T-helper 17 cell (primary cell): ENCODE measurements at regions not wholly inside any gene's neighbourhood (a gene's known extent, or its start where the extent isn't known, plus 50 kb on each side); places are given as distances from the start of the nearest gene placed in this dataset.
"Not testable (repeated sequence)": the region's sequence is repeated elsewhere in the genome, so short reads cannot be mapped to it uniquely, and the experiment has no call there.

Source experiments
- ATAC-seq: fragments of 150-1000 bp; cut with Tn5 transposase; 2 replicates; pipeline ENCODE4 v1.10.0; 2021; ENCODE audit warnings: mild to moderate bottlenecking, moderate library complexity
- DNase-seq, 3 donors: peaks; one replicate each; pipeline versions ENCODE4 v3.0.0 to v3.0.0-alpha.2; 2020 to 2021
- H3K9me3 ChIP-seq: one replicate; pipeline ENCODE4 v1.7.0; 2013; ENCODE audit warnings: low read length, mild to moderate bottlenecking; ENCODE audit not compliant: control insufficient read depth, poor library complexity, severe bottlenecking
- H3K27ac Mint-ChIP-seq: one replicate; pipeline ENCODE4 v1.8.0; 2022; ENCODE audit warnings: mild to moderate bottlenecking, moderate library complexity, mixed read lengths
- H3K27me3 Mint-ChIP-seq: one replicate; pipeline ENCODE4 v1.8.0; 2022; ENCODE audit warnings: mixed read lengths
- H3K36me3 Mint-ChIP-seq: one replicate; pipeline ENCODE4 v1.8.0; 2022; ENCODE audit warnings: low read depth, mixed read lengths
- H3K4me1 Mint-ChIP-seq: one replicate; pipeline ENCODE4 v1.8.0; 2022; ENCODE audit warnings: mild to moderate bottlenecking, mixed read lengths
- H3K4me3 Mint-ChIP-seq: one replicate; pipeline ENCODE4 v1.8.0; 2022; ENCODE audit warnings: mild to moderate bottlenecking, moderate library complexity, mixed read lengths

- no peak for ATAC-seq
- Mint-ChIP-seq H3K36me3 (no peaks in the 10 kb centered on the region), H3K27ac (no peak overlapping the region), H3K4me3 (no peak overlapping the region), H3K4me1 (no peaks in the 10 kb centered on the region), H3K27me3 (no peaks in the 10 kb centered on the region)
- DNase-seq, result no peak
- no peaks in the 10 kb centered on the region for H3K9me3 ChIP-seq
These were observed 1509.7 kb downstream of the MAT2B start for GRCh38 chr5:165015126-165015525.

GRCh38 chr5:165015547-165015946 lies 1510.1 kb downstream of the MAT2B start:
- H3K4me3 Mint-ChIP-seq, result no peak overlapping the region
- no peak for ATAC-seq
- DNase-seq, result no peak
- no peaks in the 10 kb centered on the region for H3K4me1 Mint-ChIP-seq
- H3K36me3 Mint-ChIP-seq, result no peaks in the 10 kb centered on the region
- no peaks in the 10 kb centered on the region for H3K9me3 ChIP-seq
- no peak overlapping the region for H3K27ac Mint-ChIP-seq
- no peaks in the 10 kb centered on the region for H3K27me3 Mint-ChIP-seq

- Mint-ChIP-seq H3K27me3 (no peaks in the 10 kb centered on the region), H3K36me3 (no peaks in the 10 kb centered on the region), H3K27ac (no peak overlapping the region), H3K4me1 (no peaks in the 10 kb centered on the region), H3K4me3 (no peak overlapping the region)
- DNase-seq (no peak), ATAC-seq (no peak)
- no peaks in the 10 kb centered on the region for H3K9me3 ChIP-seq
These were observed 1521.6 kb downstream of the MAT2B start for GRCh38 chr5:165026971-165027370.

- Mint-ChIP-seq H3K27me3 (no peaks in the 10 kb centered on the region), H3K36me3 (no peaks in the 10 kb centered on the region), H3K4me1 (no peaks in the 10 kb centered on the region), H3K27ac (no peak overlapping the region), H3K4me3 (no peak overlapping the region)
- no peaks in the 10 kb centered on the region for H3K9me3 ChIP-seq
- ATAC-seq (no peak), DNase-seq (no peak)
These were observed 1522.9 kb downstream of the MAT2B start for GRCh38 chr5:165028356-165028755.

- Mint-ChIP-seq H3K4me1 (no peaks in the 10 kb centered on the region), H3K27me3 (no peaks in the 10 kb centered on the region), H3K27ac (no peak overlapping the region), H3K4me3 (no peak overlapping the region), H3K36me3 (no peaks in the 10 kb centered on the region)
- H3K9me3 ChIP-seq, result no peaks in the 10 kb centered on the region
- DNase-seq, result no peak
- ATAC-seq, result no peak
These were observed 1523.9 kb downstream of the MAT2B start for GRCh38 chr5:165029099-165029870.

GRCh38 chr5:165030971-165031370 lies 1525.6 kb downstream of the MAT2B start:
- no peaks in the 10 kb centered on the region for H3K4me1 Mint-ChIP-seq
- no peaks in the 10 kb centered on the region for H3K27me3 Mint-ChIP-seq
- H3K4me3 Mint-ChIP-seq, result no peak overlapping the region
- H3K9me3 ChIP-seq, result no peaks in the 10 kb centered on the region
- ATAC-seq (no peak), DNase-seq (no peak)
- no peaks in the 10 kb centered on the region for H3K36me3 Mint-ChIP-seq
- no peak overlapping the region for H3K27ac Mint-ChIP-seq

GRCh38 chr5:165031371-165031770 lies 1526.0 kb downstream of the MAT2B start:
- no peaks in the 10 kb centered on the region for H3K27me3 Mint-ChIP-seq
- H3K4me3 Mint-ChIP-seq, result no peak overlapping the region
- H3K36me3 Mint-ChIP-seq, result no peaks in the 10 kb centered on the region
- no peaks in the 10 kb centered on the region for H3K4me1 Mint-ChIP-seq
- H3K27ac Mint-ChIP-seq, result no peak overlapping the region
- DNase-seq (no peak), ATAC-seq (no peak)
- no peaks in the 10 kb centered on the region for H3K9me3 ChIP-seq

- H3K36me3 Mint-ChIP-seq, result no peaks in the 10 kb centered on the region
- no peaks in the 10 kb centered on the region for H3K9me3 ChIP-seq
- no peak for DNase-seq
- H3K4me1 Mint-ChIP-seq, result no peaks in the 10 kb centered on the region
- no peak overlapping the region for H3K27ac Mint-ChIP-seq
- H3K27me3 Mint-ChIP-seq, result no peaks in the 10 kb centered on the region
- no peak overlapping the region for H3K4me3 Mint-ChIP-seq
- ATAC-seq, result no peak
These were observed 1530.1 kb downstream of the MAT2B start for GRCh38 chr5:165035520-165035919.

GRCh38 chr5:165039748-165040147 lies 1534.3 kb downstream of the MAT2B start:
- no peak for ATAC-seq
- no peaks in the 10 kb centered on the region for H3K9me3 ChIP-seq
- Mint-ChIP-seq H3K36me3 (no peaks in the 10 kb centered on the region), H3K4me1 (no peaks in the 10 kb centered on the region), H3K27ac (no peak overlapping the region), H3K27me3 (no peaks in the 10 kb centered on the region), H3K4me3 (no peak overlapping the region)
- DNase-seq, result no peak

GRCh38 chr5:165045941-165046340 lies 1540.5 kb downstream of the MAT2B start:
- H3K27ac Mint-ChIP-seq, H3K4me1 Mint-ChIP-seq, H3K9me3 ChIP-seq, H3K36me3 Mint-ChIP-seq, H3K4me3 Mint-ChIP-seq, ATAC-seq, H3K27me3 Mint-ChIP-seq, DNase-seq: not testable (repeated sequence)

GRCh38 chr5:165055476-165055875 lies 1550.1 kb downstream of the MAT2B start:
- Mint-ChIP-seq H3K36me3 (no peaks in the 10 kb centered on the region), H3K4me1 (no peaks in the 10 kb centered on the region), H3K27me3 (no peaks in the 10 kb centered on the region), H3K27ac (no peak overlapping the region), H3K4me3 (no peak overlapping the region)
- no peak for DNase-seq
- ATAC-seq, result no peak
- H3K9me3 ChIP-seq, result no peaks in the 10 kb centered on the region

- no peaks in the 10 kb centered on the region for H3K27me3 Mint-ChIP-seq
- H3K9me3 ChIP-seq, result no peaks in the 10 kb centered on the region
- ATAC-seq (no peak), DNase-seq (no peak)
- no peak overlapping the region for H3K4me3 Mint-ChIP-seq
- no peaks in the 10 kb centered on the region for H3K36me3 Mint-ChIP-seq
- H3K27ac Mint-ChIP-seq, result no peak overlapping the region
- H3K4me1 Mint-ChIP-seq, result no peaks in the 10 kb centered on the region
These were observed 1551.7 kb downstream of the MAT2B start for GRCh38 chr5:165057145-165057544.

GRCh38 chr5:165066751-165067385 lies 1561.4 kb downstream of the MAT2B start:
- Mint-ChIP-seq H3K4me3 (no peak overlapping the region), H3K27ac (no peak overlapping the region), H3K4me1 (no peaks in the 10 kb centered on the region), H3K36me3 (no peaks in the 10 kb centered on the region), H3K27me3 (no peaks in the 10 kb centered on the region)
- DNase-seq (no peak), ATAC-seq (no peak)
- H3K9me3 ChIP-seq, result no peaks in the 10 kb centered on the region

GRCh38 chr5:165076686-165077085 lies 1571.3 kb downstream of the MAT2B start:
- Mint-ChIP-seq H3K4me1 (no peaks in the 10 kb centered on the region), H3K4me3 (no peak overlapping the region), H3K27ac (no peak overlapping the region), H3K36me3 (no peaks in the 10 kb centered on the region), H3K27me3 (no peaks in the 10 kb centered on the region)
- DNase-seq (no peak), ATAC-seq (no peak)
- no peaks in the 10 kb centered on the region for H3K9me3 ChIP-seq
